ENCODE measurements at regions not wholly inside any gene's neighbourhood (a gene's known extent, or its start where the extent isn't known, plus 50 kb on each side); places are given as distances from the start of the nearest gene placed in this dataset.
A peak's percentile ranks its signal among the peaks of the same experiment; 100 is the strongest.
"Not testable (repeated sequence)": the region's sequence is repeated elsewhere in the genome, so short reads cannot be mapped to it uniquely, and the experiment has no call there.

DNA sequence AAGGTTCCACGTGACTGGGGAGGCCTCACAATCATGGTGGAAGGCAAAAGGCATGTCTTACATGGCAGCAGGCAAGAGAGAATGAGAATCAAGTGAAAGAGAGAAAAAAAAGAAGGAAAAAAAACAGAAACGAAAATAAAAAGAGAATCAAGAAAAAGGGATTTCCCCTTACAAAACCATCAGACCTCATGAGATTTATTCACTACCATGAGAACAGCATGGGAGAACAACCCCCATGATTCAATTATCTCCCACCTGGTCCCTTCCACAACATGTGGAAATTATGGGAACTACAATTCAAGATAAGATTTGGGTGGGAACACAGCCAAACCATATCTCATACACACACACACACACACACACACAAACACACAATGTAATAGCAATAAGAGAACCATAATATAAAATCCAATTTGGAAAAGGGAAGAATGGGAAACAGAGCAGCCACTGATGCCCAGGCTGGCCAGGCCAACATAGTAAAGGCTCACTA, 90.6 kb upstream of the C1QTNF7 start:
- not testable (repeated sequence) for DNase-seq (ENCODE audit: low read depth in 2 of 2)

- DNase-seq (ENCODE audit: low read depth in 2 of 2) = peak in 1 of 2 experiments; percentile 41
Observed at GRCh38 chr4:15339737-15340136, 88.1 kb upstream of the C1QTNF7 start.

DNA sequence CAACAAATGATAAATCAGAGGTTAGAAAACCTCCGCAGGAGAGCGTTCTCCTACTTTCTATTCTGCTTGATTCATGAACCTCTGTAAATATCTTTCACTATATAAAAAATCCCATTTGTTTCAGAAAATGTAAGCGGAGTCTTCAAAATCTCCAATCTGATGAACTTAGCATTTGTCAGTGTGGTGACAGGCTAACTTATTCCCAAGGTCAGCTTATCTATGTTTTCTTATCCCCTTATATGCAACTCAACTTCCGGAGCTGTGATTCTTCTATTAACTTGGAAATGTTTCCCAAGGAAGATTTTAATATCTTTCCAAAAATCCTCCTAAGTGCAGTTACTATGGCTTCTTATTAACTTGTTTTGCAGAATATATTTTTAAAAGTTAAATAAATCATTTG, 87.5 kb upstream of the C1QTNF7 start:
- DNase-seq (ENCODE audit: low read depth in 2 of 2) = no peak

- no peak for DNase-seq (ENCODE audit: low read depth in 2 of 2)
Observed at GRCh38 chr4:15340902-15341732, 86.7 kb upstream of the C1QTNF7 start.

DNA sequence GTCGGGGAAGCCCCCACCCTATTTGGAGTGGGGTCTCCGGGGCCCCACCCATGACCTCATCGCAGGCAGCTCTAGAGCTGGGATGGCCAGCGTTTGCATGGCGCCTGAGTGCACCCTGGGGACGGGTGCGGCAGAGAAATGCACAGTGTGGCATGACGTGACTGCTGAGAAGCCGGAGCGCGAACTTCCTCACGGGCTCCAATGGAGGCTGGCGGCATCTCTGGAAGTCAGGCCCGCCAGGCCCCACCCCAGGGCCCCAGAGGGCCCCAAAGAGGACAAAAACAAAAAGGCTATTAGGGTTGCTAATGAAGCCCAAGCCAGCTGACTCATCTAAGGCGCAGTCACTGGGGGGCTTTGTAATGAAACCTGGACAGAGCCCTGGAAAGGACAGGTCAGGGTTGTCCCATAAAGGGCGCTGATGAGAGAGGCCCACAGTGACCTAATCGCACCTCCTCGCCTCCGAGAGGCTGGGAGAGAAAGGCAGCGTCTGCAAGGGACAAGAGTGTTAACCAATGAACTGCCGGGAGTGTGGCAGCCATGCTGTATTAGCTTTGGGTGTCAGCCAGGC, 86.0 kb upstream of the C1QTNF7 start:
- DNase-seq (ENCODE audit: low read depth in 2 of 2) = no peak

DNA sequence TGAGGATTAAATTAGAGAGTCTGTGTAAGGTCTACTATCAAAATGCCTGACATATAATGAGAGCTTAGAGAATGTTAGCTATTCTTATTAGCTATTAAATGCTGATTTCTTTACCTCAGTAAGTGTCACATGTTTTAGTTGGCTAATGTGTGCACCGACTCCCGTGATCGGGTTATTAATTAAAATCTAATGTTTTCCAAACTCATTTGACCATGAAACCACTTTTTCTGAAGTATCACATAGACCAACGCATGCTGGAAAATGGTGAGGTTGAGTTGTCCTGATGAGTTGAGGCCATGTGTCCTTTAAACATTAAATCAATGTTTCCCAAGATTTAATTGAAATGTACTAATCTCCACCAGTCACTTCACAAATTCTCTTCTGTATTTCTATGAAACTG, 84.8 kb upstream of the C1QTNF7 start:
- DNase-seq (ENCODE audit: low read depth in 2 of 2) = no peak

DNA sequence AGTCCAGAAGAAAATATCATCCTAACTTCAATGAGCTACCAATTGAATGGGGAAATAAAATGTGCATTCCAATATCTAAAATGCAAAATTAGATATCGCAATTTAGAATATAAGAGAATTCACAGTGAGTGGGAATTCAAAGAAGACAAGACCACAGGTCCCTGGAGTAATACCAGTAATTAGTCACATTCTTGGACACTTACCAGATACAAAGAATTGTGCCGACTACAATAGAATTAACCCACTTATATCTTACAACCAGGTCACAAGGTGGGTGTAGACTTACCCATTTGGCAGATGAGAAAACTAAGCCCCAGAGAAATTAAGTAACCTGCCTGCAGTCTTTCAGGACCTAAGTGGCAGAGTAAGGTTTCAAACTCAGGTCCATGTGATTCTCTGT, 84.3 kb upstream of the C1QTNF7 start:
- DNase-seq (ENCODE audit: low read depth in 2 of 2) = no peak

GRCh38 chr4:15344041-15344440, 83.8 kb upstream of the C1QTNF7 start:
- peak; percentile 76 to 79 for DNase-seq (ENCODE audit: low read depth in 2 of 2)

DNA sequence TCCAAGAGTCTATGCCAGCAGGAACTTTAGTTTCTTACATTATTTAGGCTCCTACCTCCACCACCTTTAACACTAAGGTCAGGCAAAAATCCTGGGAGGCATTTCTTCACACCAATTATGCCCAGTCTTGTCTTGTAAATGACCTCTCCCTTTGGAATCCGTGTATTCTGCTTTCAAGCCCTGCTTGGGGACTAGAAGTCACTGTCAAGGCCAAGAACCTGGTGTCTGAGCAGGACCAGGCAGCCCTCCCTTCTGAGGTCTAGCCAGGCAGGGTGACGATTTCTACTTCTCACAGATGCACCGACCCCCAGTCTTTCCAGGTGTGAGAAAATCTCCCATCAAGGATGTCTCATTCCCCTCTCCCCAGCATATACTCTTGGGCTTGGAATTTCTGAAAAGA, 82.7 kb upstream of the C1QTNF7 start:
- no peak for DNase-seq (ENCODE audit: low read depth in 2 of 2)

GRCh38 chr4:15348236-15348635, 79.6 kb upstream of the C1QTNF7 start:
- DNase-seq (ENCODE audit: low read depth in 2 of 2) = no peak

DNA sequence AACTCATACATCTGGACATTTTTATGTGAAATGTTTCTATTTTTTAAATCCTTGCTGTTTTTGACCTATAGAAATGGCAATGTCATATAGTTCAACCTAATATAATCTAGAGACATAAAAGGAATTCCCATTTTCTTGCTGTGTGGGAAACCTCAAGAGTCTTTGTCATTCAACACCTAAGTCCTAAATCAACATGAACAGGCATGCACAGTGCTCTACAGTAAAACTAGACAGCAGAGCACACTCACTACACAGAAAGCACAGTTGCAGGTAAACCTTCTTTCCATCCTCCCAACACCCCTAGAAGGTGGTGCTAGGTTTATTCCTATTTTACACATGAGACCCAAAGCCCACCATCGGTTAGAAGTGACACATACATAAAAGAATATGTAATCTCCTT, 79.1 kb upstream of the C1QTNF7 start:
- no peak for DNase-seq (ENCODE audit: low read depth in 2 of 2)

DNA sequence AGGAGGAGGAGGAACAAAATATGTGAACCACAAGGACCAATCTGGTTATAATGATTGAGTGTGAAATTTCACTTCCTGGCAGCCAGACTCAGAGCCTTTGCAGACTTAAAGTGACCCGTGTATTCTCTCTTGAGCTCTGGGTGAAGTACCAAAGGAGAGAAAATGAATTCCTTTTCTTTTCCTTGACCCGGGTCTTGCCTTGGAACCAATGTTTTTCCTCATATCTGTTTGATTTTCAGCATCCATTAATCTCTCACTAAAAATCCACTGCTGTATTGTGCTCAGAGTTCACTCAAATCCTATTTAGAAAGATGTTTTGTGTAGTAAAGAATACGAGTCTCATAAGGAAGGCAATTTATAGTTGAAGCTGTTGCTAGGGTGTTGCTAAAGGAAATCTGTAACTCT, 78.3 kb upstream of the C1QTNF7 start:
- no peak for DNase-seq (ENCODE audit: low read depth in 2 of 2)

- no peak for DNase-seq (ENCODE audit: low read depth in 2 of 2)
Observed at GRCh38 chr4:15349965-15350364, 77.9 kb upstream of the C1QTNF7 start.

GRCh38 chr4:15352524-15352923, 75.3 kb upstream of the C1QTNF7 start:
- DNase-seq (ENCODE audit: low read depth in 2 of 2) = no peak

GRCh38 chr4:15353207-15353606, 74.6 kb upstream of the C1QTNF7 start:
- DNase-seq (ENCODE audit: low read depth in 2 of 2) = no peak

GRCh38 chr4:15354371-15355297, 73.2 kb upstream of the C1QTNF7 start:
- DNase-seq (ENCODE audit: low read depth in 2 of 2) = no peak

- DNase-seq (ENCODE audit: low read depth in 2 of 2) = peak; percentile 52 to 54
Observed at GRCh38 chr4:15361529-15361928, 66.3 kb upstream of the C1QTNF7 start.

GRCh38 chr4:15362541-15362940, 65.3 kb upstream of the C1QTNF7 start:
- DNase-seq (ENCODE audit: low read depth in 2 of 2) = no peak

GRCh38 chr4:15364183-15364582, 63.6 kb upstream of the C1QTNF7 start:
- no peak for DNase-seq (ENCODE audit: low read depth in 2 of 2)

- DNase-seq (ENCODE audit: low read depth in 2 of 2) = no peak
Observed at GRCh38 chr4:15365641-15366040, 62.2 kb upstream of the C1QTNF7 start.

- no peak for DNase-seq (ENCODE audit: low read depth in 2 of 2)
Observed at GRCh38 chr4:15366721-15367120, 61.1 kb upstream of the C1QTNF7 start.

- DNase-seq (ENCODE audit: low read depth in 2 of 2) = peak; percentile 93
Observed at GRCh38 chr4:15368856-15369255, 59.0 kb upstream of the C1QTNF7 start.

Data from fibroblast of skin of left quadriceps (primary cell).